ENCODE measurements at regions not wholly inside any gene's neighbourhood (a gene's known extent, or its start where the extent isn't known, plus 50 kb on each side); places are given as distances from the start of the nearest gene placed in this dataset.
"Not testable (repeated sequence)": the region's sequence is repeated elsewhere in the genome, so short reads cannot be mapped to it uniquely, and the experiment has no call there.

GRCh38 chr12:59282999-59283398, 312.8 kb upstream of the SLC16A7 start:
- DNase-seq, result no peak
- in situ Hi-C loops (cut with MboI; ENCODE audit: low pct_unique_long_range_greater_than_20kb, low sequenced_read_pairs), result no loop called here

- in situ Hi-C loops (cut with MboI; ENCODE audit: low pct_unique_long_range_greater_than_20kb, low sequenced_read_pairs); DNase-seq: not testable (repeated sequence)
Observed at GRCh38 chr12:59273561-59273960, 322.3 kb upstream of the SLC16A7 start.

GRCh38 chr12:59268295-59268809, 327.5 kb upstream of the SLC16A7 start:
- no peak for DNase-seq
- in situ Hi-C loops (cut with MboI; ENCODE audit: low pct_unique_long_range_greater_than_20kb, low sequenced_read_pairs), result no loop called here

GRCh38 chr12:59260202-59260601, 335.6 kb upstream of the SLC16A7 start:
- no peak for DNase-seq
- in situ Hi-C loops (cut with MboI; ENCODE audit: low pct_unique_long_range_greater_than_20kb, low sequenced_read_pairs), result no loop called here

GRCh38 chr12:59252731-59253130, 332.4 kb upstream of the LRIG3 start:
- no peak for DNase-seq
- in situ Hi-C loops (cut with MboI; ENCODE audit: low pct_unique_long_range_greater_than_20kb, low sequenced_read_pairs), result no loop called here

- no peak for DNase-seq
- in situ Hi-C loops (cut with MboI; ENCODE audit: low pct_unique_long_range_greater_than_20kb, low sequenced_read_pairs), result no loop called here
Observed at GRCh38 chr12:59250766-59251165, 330.5 kb upstream of the LRIG3 start.

GRCh38 chr12:59240048-59240447, 319.7 kb upstream of the LRIG3 start:
- in situ Hi-C loops (cut with MboI; ENCODE audit: low pct_unique_long_range_greater_than_20kb, low sequenced_read_pairs), result no loop called here
- no peak for DNase-seq

GRCh38 chr12:59234391-59234790, 314.1 kb upstream of the LRIG3 start:
- no peak for DNase-seq
- in situ Hi-C loops (cut with MboI; ENCODE audit: low pct_unique_long_range_greater_than_20kb, low sequenced_read_pairs), result no loop called here

GRCh38 chr12:59230334-59230733, 310.0 kb upstream of the LRIG3 start:
- in situ Hi-C loops (cut with MboI; ENCODE audit: low pct_unique_long_range_greater_than_20kb, low sequenced_read_pairs), result no loop called here
- DNase-seq, result no peak

GRCh38 chr12:59219148-59219547, 298.8 kb upstream of the LRIG3 start:
- DNase-seq, result no peak
- in situ Hi-C loops (cut with MboI; ENCODE audit: low pct_unique_long_range_greater_than_20kb, low sequenced_read_pairs), result no loop called here

- in situ Hi-C loops (cut with MboI; ENCODE audit: low pct_unique_long_range_greater_than_20kb, low sequenced_read_pairs), result no loop called here
- no peak for DNase-seq
Observed at GRCh38 chr12:59196989-59197388, 276.7 kb upstream of the LRIG3 start.

GRCh38 chr12:59194794-59195193, 274.5 kb upstream of the LRIG3 start:
- DNase-seq, result no peak
- in situ Hi-C loops (cut with MboI; ENCODE audit: low pct_unique_long_range_greater_than_20kb, low sequenced_read_pairs), result no loop called here

- no peak for DNase-seq
- in situ Hi-C loops (cut with MboI; ENCODE audit: low pct_unique_long_range_greater_than_20kb, low sequenced_read_pairs), result no loop called here
Observed at GRCh38 chr12:59193476-59194050, 273.3 kb upstream of the LRIG3 start.

GRCh38 chr12:59191372-59191771, 271.1 kb upstream of the LRIG3 start:
- DNase-seq, result no peak
- in situ Hi-C loops (cut with MboI; ENCODE audit: low pct_unique_long_range_greater_than_20kb, low sequenced_read_pairs), result no loop called here

GRCh38 chr12:59186451-59186850, 266.1 kb upstream of the LRIG3 start:
- in situ Hi-C loops (cut with MboI; ENCODE audit: low pct_unique_long_range_greater_than_20kb, low sequenced_read_pairs), result no loop called here
- no peak for DNase-seq

GRCh38 chr12:59185295-59185694, 265.0 kb upstream of the LRIG3 start:
- in situ Hi-C loops (cut with MboI; ENCODE audit: low pct_unique_long_range_greater_than_20kb, low sequenced_read_pairs), result no loop called here
- peak; percentile 8 for DNase-seq

GRCh38 chr12:59182658-59183455, 262.6 kb upstream of the LRIG3 start:
- in situ Hi-C loops (cut with MboI; ENCODE audit: low pct_unique_long_range_greater_than_20kb, low sequenced_read_pairs), result no loop called here
- no peak for DNase-seq

- in situ Hi-C loops (cut with MboI; ENCODE audit: low pct_unique_long_range_greater_than_20kb, low sequenced_read_pairs), result no loop called here
- no peak for DNase-seq
Observed at GRCh38 chr12:59182191-59182590, 261.9 kb upstream of the LRIG3 start.

- in situ Hi-C loops (cut with MboI; ENCODE audit: low pct_unique_long_range_greater_than_20kb, low sequenced_read_pairs), result no loop called here
- no peak for DNase-seq
Observed at GRCh38 chr12:59181196-59181777, 261.0 kb upstream of the LRIG3 start.

GRCh38 chr12:59179231-59179630, 258.9 kb upstream of the LRIG3 start:
- in situ Hi-C loops (cut with MboI; ENCODE audit: low pct_unique_long_range_greater_than_20kb, low sequenced_read_pairs), result no loop called here
- DNase-seq, result no peak

All from KBM-7 (cell line).